HepG2 (cell line): ENCODE measurements at regions not wholly inside any gene's neighbourhood (a gene's known extent, or its start where the extent isn't known, plus 50 kb on each side); places are given as distances from the start of the nearest gene placed in this dataset.

Source experiments
- ATAC-seq: fragments of 200-7000 bp; cut with Tn5 transposase; 3 replicates; pipeline ENCODE4 v1.9.1; 2020; ENCODE audit warnings: mild to moderate bottlenecking, moderate library complexity
- BruUV-seq: library from RNA; stranded (reverse); fragments of 400-500 nt; replicated peaks from 2 replicates; lab custom pipeline; 2021; lab: Mats Ljungman, UMichigan
- CTCF ChIA-PET: fragments of 300-600 bp; formaldehyde crosslinking; extraction: SDS; loops from one replicate; lab custom pipeline; 2021; ENCODE audit warnings: low total read pairs, inconsistent platforms, low intra/inter-chr PET ratio; lab: Yijun Ruan, JAX
- POLR2A ChIA-PET: fragments of 350-600 bp; sonication (Branson Sonifier 250); formaldehyde crosslinking; loops from one replicate; lab custom pipeline; 2020; ENCODE audit warnings: antibody characterized with exemption, inconsistent platforms; lab: Yijun Ruan, JAX
- DNase-seq: peaks from one replicate; pipeline ENCODE4 v3.0.0-alpha.2; 2015; ENCODE audit warnings: low spot score
- FAIRE-seq: peaks from 3 replicates; lab custom pipeline; 2011; peaks lifted over from hg19 to GRCh38; lab: Jason Lieb, UNC
- H2AFZ ChIP-seq: one replicate; pipeline ENCODE4 v1.6.1; 2011; ENCODE audit warnings: low read length, inconsistent platforms
- H3K27ac ChIP-seq: fragments of 300-600 bp; 3 replicates; pipeline ENCODE4 v1.8.0; 2011; ENCODE audit warnings: mixed run types, mild to moderate bottlenecking, mixed read lengths, low read length, inconsistent platforms; ENCODE audit not compliant: insufficient read depth; ENCODE audit errors: extremely low read length
- H3K27me3 ChIP-seq, 2 experiments: fragments of 200-600 bp in 1 of 2; 2 replicates in 1 of 2; 3 replicates in 1 of 2; pipeline versions ENCODE4 v1.6.0 to v1.8.0; 2011; ENCODE audit warnings: low read length in 2 of 2, mild to moderate bottlenecking in 2 of 2, moderate library complexity in 2 of 2, inconsistent platforms in 1 of 2; ENCODE audit not compliant: insufficient read depth in 2 of 2, control insufficient read depth in 1 of 2
- H3K36me3 ChIP-seq, 2 experiments: fragments of 200-600 bp in 1 of 2; replicated peaks in 1 of 2; 2 replicates in 1 of 2; 3 replicates in 1 of 2; pipeline versions ENCODE4 v1.5.1 to v1.8.0; 2011; ENCODE audit warnings: low read length in 2 of 2, inconsistent platforms in 1 of 2; ENCODE audit not compliant: insufficient read depth in 2 of 2, control insufficient read depth in 1 of 2
- H3K4me1 ChIP-seq: 2 replicates; pipeline ENCODE4 v1.5.1; 2012; ENCODE audit warnings: low read length, inconsistent platforms; ENCODE audit not compliant: insufficient read depth
- H3K4me2 ChIP-seq: 2 replicates; pipeline ENCODE4 v1.6.0; 2011; ENCODE audit warnings: low read depth, low read length, inconsistent platforms
- H3K4me3 ChIP-seq, 3 experiments: fragments of 200-600 bp in 1 of 3; sonication (generic), shearing (Covaris generic) in 1 of 3; replicated peaks in 1 of 3; 2 replicates each; pipeline ENCODE4 v1.5.1; 2011 to 2016; ENCODE audit warnings: low read length in 3 of 3, inconsistent platforms in 2 of 3, low read depth in 2 of 3, mild to moderate bottlenecking in 2 of 3, control low read depth in 1 of 3, mixed read lengths in 1 of 3; ENCODE audit not compliant: insufficient read depth in 1 of 3
- H3K79me2 ChIP-seq: one replicate; pipeline ENCODE4 v1.6.1; 2011; ENCODE audit warnings: low read length, inconsistent platforms; ENCODE audit not compliant: insufficient read depth
- H3K9ac ChIP-seq: 2 replicates; pipeline ENCODE4 v1.6.0; 2011; ENCODE audit warnings: mild to moderate bottlenecking, low read depth, low read length, inconsistent platforms; ENCODE audit not compliant: insufficient read depth
- H3K9me3 ChIP-seq: 2 replicates; pipeline ENCODE4 v1.5.1; 2012; ENCODE audit warnings: mild to moderate bottlenecking, low read length
- H4K20me1 ChIP-seq: 2 replicates; pipeline ENCODE4 v1.6.0; 2011; ENCODE audit warnings: inconsistent platforms, mild to moderate bottlenecking, low read length, moderate library complexity; ENCODE audit not compliant: insufficient read depth
- AGO2 ChIP-seq: fragments of 200-400 bp; formaldehyde crosslinking; optimal IDR thresholded peaks from 2 replicates; pipeline ENCODE3; 2017; ENCODE audit warnings: mild to moderate bottlenecking, low read depth, low read length, moderate library complexity
- CBX5 ChIP-seq: sonication (generic); formaldehyde crosslinking; IDR thresholded peaks from 2 replicates; pipeline ENCODE4 v1.4.0; 2020; ENCODE audit warnings: missing genetic modification reagents, borderline replicate concordance
- CERS6 ChIP-seq: sonication (generic); formaldehyde crosslinking; IDR thresholded peaks from 2 replicates; pipeline ENCODE4 v1.5.0; 2020; ENCODE audit warnings: missing genetic modification reagents
- ELK4 ChIP-seq: sonication (generic); formaldehyde crosslinking; IDR thresholded peaks from 2 replicates; pipeline ENCODE4 v1.9.0; 2021; ENCODE audit warnings: missing genetic modification reagents, borderline replicate concordance
- HNF4G ChIP-seq, 2 experiments: sonication (generic) in 1 of 2; formaldehyde crosslinking in 1 of 2; IDR thresholded peaks; 2 replicates each; pipeline versions ENCODE4 v1.4.0 to v1.6.1; 2011 to 2020; ENCODE audit warnings: borderline replicate concordance in 2 of 2, low read depth in 2 of 2, mild to moderate bottlenecking in 2 of 2, low read length in 1 of 2, missing genetic modification reagents in 1 of 2, moderate library complexity in 1 of 2
- JUNB ChIP-seq: sonication (generic); formaldehyde crosslinking; IDR thresholded peaks from 2 replicates; pipeline ENCODE4 v1.8.0; 2022; ENCODE audit warnings: missing genetic modification reagents, mild to moderate bottlenecking, borderline replicate concordance
- MAX ChIP-seq: IDR thresholded peaks from 2 replicates; pipeline ENCODE4 v1.6.1; 2012; ENCODE audit warnings: inconsistent platforms
- NCOA1 ChIP-seq: sonication (generic); formaldehyde crosslinking; IDR thresholded peaks from 2 replicates; pipeline ENCODE4 v1.9.0; 2021; ENCODE audit warnings: missing genetic modification reagents
- NPAS2 ChIP-seq: sonication (generic); formaldehyde crosslinking; IDR thresholded peaks from 2 replicates; pipeline ENCODE4 v1.8.0; 2022; ENCODE audit warnings: mild to moderate bottlenecking, missing genetic modification reagents, borderline replicate concordance
- RBM39 ChIP-seq: fragments of 200-400 bp; formaldehyde crosslinking; IDR thresholded peaks from one replicate; pipeline ENCODE4 v1.6.1; 2018; ENCODE audit warnings: antibody characterized with exemption, mild to moderate bottlenecking, low read depth, low read length; ENCODE audit not compliant: poor library complexity, severe bottlenecking
- SKI ChIP-seq: fragments of 450-650 bp; IDR thresholded peaks from one replicate; pipeline ENCODE4 v1.6.1; 2018; ENCODE audit warnings: mild to moderate bottlenecking; ENCODE audit not compliant: partially characterized antibody
- ZBTB1 ChIP-seq: sonication (generic); formaldehyde crosslinking; IDR thresholded peaks from 2 replicates; pipeline ENCODE4 v1.4.0; 2020; ENCODE audit warnings: missing genetic modification reagents, borderline replicate concordance
- ZEB1 ChIP-seq: IDR thresholded peaks from 2 replicates; pipeline ENCODE4 v1.6.1; 2012; ENCODE audit warnings: mild to moderate bottlenecking, low read depth, inconsistent platforms; ENCODE audit not compliant: insufficient replicate concordance
- ZNF101 ChIP-seq: sonication (generic); formaldehyde crosslinking; IDR thresholded peaks from 2 replicates; pipeline ENCODE4 v1.4.0; 2020; ENCODE audit warnings: mild to moderate bottlenecking, low read depth, missing genetic modification reagents, borderline replicate concordance
- ZNF337 ChIP-seq: sonication (generic); formaldehyde crosslinking; IDR thresholded peaks from 2 replicates; pipeline ENCODE4 v1.5.1; 2020; ENCODE audit warnings: missing genetic modification reagents, low read depth, mild to moderate bottlenecking, borderline replicate concordance
- ZNF510 ChIP-seq: sonication (generic); formaldehyde crosslinking; IDR thresholded peaks from 2 replicates; pipeline ENCODE4 v1.4.0; 2020; ENCODE audit warnings: low read depth, mild to moderate bottlenecking, missing genetic modification reagents
- ZNF572 ChIP-seq: sonication (generic); formaldehyde crosslinking; IDR thresholded peaks from 2 replicates; pipeline ENCODE4 v1.5.1; 2020; ENCODE audit warnings: mild to moderate bottlenecking, missing genetic modification reagents
- ZNF772 ChIP-seq: sonication (generic); formaldehyde crosslinking; IDR thresholded peaks from 2 replicates; pipeline ENCODE4 v1.5.0; 2020; ENCODE audit warnings: mild to moderate bottlenecking, missing genetic modification reagents
- ZNF792 ChIP-seq: IDR thresholded peaks from 2 replicates; pipeline ENCODE4 v1.6.1; 2016
- ZNF816 ChIP-seq: sonication (generic); formaldehyde crosslinking; IDR thresholded peaks from 2 replicates; pipeline ENCODE4 v1.8.0; 2022; ENCODE audit warnings: missing genetic modification reagents, mild to moderate bottlenecking, borderline replicate concordance
- WGBS: methylation state at CpG from one replicate; pipeline ENCODE4 v1.1.6; 2017; ENCODE audit warnings: low lambda C conversion rate; 5-methylcytosine and 5-hydroxymethylcytosine counted together
- in situ Hi-C: cut with HindIII; loops from 2 replicates; pipeline ENCODE4 v1.10.0; 2017; ENCODE audit warnings: low pct_unique_long_range_greater_than_20kb; ENCODE audit not compliant: extremely low pct_ligation_motif_present
- intact Hi-C: fragments of 100-400 bp; cut with micrococcal nuclease; formaldehyde crosslinking; loops from one replicate; pipeline ENCODE4 v1.10.0; 2022; ENCODE audit not compliant: unreplicated experiment
- TF ChIP-seq, protein P1 (sequence below): sonication (generic); formaldehyde crosslinking; IDR thresholded peaks from 2 replicates; pipeline ENCODE4 v1.5.0; 2020; ENCODE audit warnings: mild to moderate bottlenecking, missing genetic modification reagents

- TF ChIP-seq ELK4 (CRISPR knock-in tag) (no peak), NPAS2 (no peak), MAX (no peak), SKI (no peak), ZNF337 (no peak), JUNB (CRISPR knock-in tag) (no peak), ZNF816 (no peak)
- TF ChIP-seq, all 625 proteins: peak for 0
Measured at GRCh38 chr3:83649692-83650091, 1309.1 kb upstream of the CADM2 start (continued).

- POLR2A ChIA-PET, result no interaction called here
- 11% methylated on average over 1 of the region's 1 CpG for WGBS
- in situ Hi-C loops (no loop called here), intact Hi-C loops (no loop called here)
- Histone ChIP-seq H2AFZ (no peak overlapping the region), H3K79me2 (no peaks in the 10 kb centered on the region), H3K4me2 (no peak overlapping the region), H3K4me3 (no peak overlapping the region), H3K27ac (no peak overlapping the region), H3K27me3 (no peaks in the 10 kb centered on the region; a peak in 1 of 5 replicates), H3K36me3 (no peaks in the 10 kb centered on the region), H4K20me1 (no peaks in the 10 kb centered on the region), H3K9me3 (no peaks in the 10 kb centered on the region), H3K9ac (no peak overlapping the region), H3K4me1 (no peaks in the 10 kb centered on the region)
- no TSS peak for BruUV-seq
- DNase-seq (no peak), ATAC-seq (no peak), FAIRE-seq (no peak)
- CTCF ChIA-PET, result no interaction called here
- TF ChIP-seq ZNF510 (no peak), ZNF572 (CRISPR knock-in tag) (no peak), ZNF101 (CRISPR knock-in tag) (no peak), CERS6 (no peak), NCOA1 (no peak), CBX5 (CRISPR knock-in tag) (no peak), ZBTB1 (CRISPR knock-in tag) (no peak), ZNF772 (no peak), HNF4G (IDR thresholded peaks at IDR 0.05; ENCODE audit: borderline replicate concordance, low read depth, low read length) (no peak), HNF4G (CRISPR knock-in tag; IDR thresholded peaks at IDR 0.05; ENCODE audit: borderline replicate concordance, low read depth) (no peak), AGO2 (no peak), ZNF792 (CRISPR knock-in tag) (no peak), RBM39 (no peak), ZEB1 (no peak)
- TF ChIP-seq, protein P1, sequence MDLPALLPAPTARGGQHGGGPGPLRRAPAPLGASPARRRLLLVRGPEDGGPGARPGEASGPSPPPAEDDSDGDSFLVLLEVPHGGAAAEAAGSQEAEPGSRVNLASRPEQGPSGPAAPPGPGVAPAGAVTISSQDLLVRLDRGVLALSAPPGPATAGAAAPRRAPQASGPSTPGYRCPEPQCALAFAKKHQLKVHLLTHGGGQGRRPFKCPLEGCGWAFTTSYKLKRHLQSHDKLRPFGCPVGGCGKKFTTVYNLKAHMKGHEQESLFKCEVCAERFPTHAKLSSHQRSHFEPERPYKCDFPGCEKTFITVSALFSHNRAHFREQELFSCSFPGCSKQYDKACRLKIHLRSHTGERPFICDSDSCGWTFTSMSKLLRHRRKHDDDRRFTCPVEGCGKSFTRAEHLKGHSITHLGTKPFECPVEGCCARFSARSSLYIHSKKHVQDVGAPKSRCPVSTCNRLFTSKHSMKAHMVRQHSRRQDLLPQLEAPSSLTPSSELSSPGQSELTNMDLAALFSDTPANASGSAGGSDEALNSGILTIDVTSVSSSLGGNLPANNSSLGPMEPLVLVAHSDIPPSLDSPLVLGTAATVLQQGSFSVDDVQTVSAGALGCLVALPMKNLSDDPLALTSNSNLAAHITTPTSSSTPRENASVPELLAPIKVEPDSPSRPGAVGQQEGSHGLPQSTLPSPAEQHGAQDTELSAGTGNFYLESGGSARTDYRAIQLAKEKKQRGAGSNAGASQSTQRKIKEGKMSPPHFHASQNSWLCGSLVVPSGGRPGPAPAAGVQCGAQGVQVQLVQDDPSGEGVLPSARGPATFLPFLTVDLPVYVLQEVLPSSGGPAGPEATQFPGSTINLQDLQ, result no peak
Measured at GRCh38 chr3:83655083-83655482, 1303.7 kb upstream of the CADM2 start.
